GM12878 (cell line): ENCODE measurements at regions not wholly inside any gene's neighbourhood (a gene's known extent, or its start where the extent isn't known, plus 50 kb on each side); places are given as distances from the start of the nearest gene placed in this dataset.

Source experiments
- ATAC-seq: fragments of 200-7000 bp; cut with Tn5 transposase; 3 replicates; pipeline ENCODE4 v1.9.1; 2020; ENCODE audit warnings: mild to moderate bottlenecking, moderate library complexity
- BruUV-seq: library from RNA; stranded (reverse); fragments of 400-500 nt; replicated peaks from 2 replicates; lab custom pipeline; 2021; lab: Mats Ljungman, UMichigan
- CTCF ChIA-PET: fragments of 300-600 bp; sonication (Branson Sonifier 250); formaldehyde crosslinking; extraction: SDS; loops from one replicate; lab custom pipeline; 2021; ENCODE audit warnings: inconsistent platforms; lab: Yijun Ruan, JAX
- POLR2A ChIA-PET: fragments of 350-600 bp; formaldehyde crosslinking; extraction: SDS; loops from one replicate; lab custom pipeline; 2021; ENCODE audit warnings: inconsistent platforms; lab: Charles Lee
- RAD21 ChIA-PET: fragments of 300-600 bp; sonication (Branson Sonifier 250); formaldehyde crosslinking; loops from one replicate; lab custom pipeline; 2023; ENCODE audit warnings: antibody characterized with exemption; ENCODE audit not compliant: unreplicated experiment; lab: Charles Lee
- SMC1A ChIA-PET: fragments of 300-600 bp; sonication (Branson Sonifier 250); formaldehyde crosslinking; loops from one replicate; lab custom pipeline; 2023; ENCODE audit not compliant: unreplicated experiment, uncharacterized antibody; lab: Charles Lee
- DNase-seq: peaks from one replicate; pipeline ENCODE4 v3.0.0-alpha.2; 2011; ENCODE audit warnings: low read depth, low spot score
- FAIRE-seq: peaks from 3 replicates; lab custom pipeline; 2011; peaks lifted over from hg19 to GRCh38; lab: Jason Lieb, UNC
- H2AFZ ChIP-seq: 2 replicates; pipeline ENCODE4 v1.6.0; 2011; ENCODE audit warnings: low read depth, low read length, control low read depth; ENCODE audit not compliant: control insufficient read depth
- H3K27ac ChIP-seq: 2 replicates; pipeline ENCODE4 v1.5.1; 2011; ENCODE audit warnings: control low read depth; ENCODE audit not compliant: control insufficient read depth, insufficient read depth
- H3K27me3 ChIP-seq, 2 experiments: replicated peaks in 1 of 2; 2 replicates each; pipeline versions ENCODE4 v1.6.0 to v1.6.1; 2011; ENCODE audit warnings: low read length in 1 of 2; ENCODE audit not compliant: control insufficient read depth in 2 of 2, insufficient read depth in 2 of 2
- H3K36me3 ChIP-seq, 2 experiments: 2 replicates each; pipeline ENCODE4 v1.5.1; 2011; ENCODE audit warnings: low read length in 1 of 2; ENCODE audit not compliant: control insufficient read depth in 2 of 2, insufficient read depth in 2 of 2
- H3K4me1 ChIP-seq: 2 replicates; pipeline ENCODE4 v1.6.1; 2011; ENCODE audit warnings: mild to moderate bottlenecking, low read length, moderate library complexity, mixed read lengths; ENCODE audit not compliant: control insufficient read depth, insufficient read depth
- H3K4me2 ChIP-seq: 2 replicates; pipeline ENCODE4 v1.6.0; 2011; ENCODE audit warnings: control low read depth; ENCODE audit not compliant: control insufficient read depth, insufficient read depth
- H3K4me3 ChIP-seq: fragments of 200-600 bp; sonication (generic); 2 replicates; pipeline ENCODE4 v1.5.1; 2016
- H3K79me2 ChIP-seq: 2 replicates; pipeline ENCODE4 v1.6.0; 2011; ENCODE audit warnings: low read length; ENCODE audit not compliant: control insufficient read depth, insufficient read depth
- H3K9ac ChIP-seq: 2 replicates; pipeline ENCODE4 v1.8.0; 2011; ENCODE audit warnings: low read length, control low read depth, mixed read lengths; ENCODE audit not compliant: control insufficient read depth, insufficient read depth
- H3K9me3 ChIP-seq: replicated peaks from 3 replicates; pipeline ENCODE4 v1.5.1; 2011; ENCODE audit warnings: mild to moderate bottlenecking, low read length; ENCODE audit not compliant: control insufficient read depth, insufficient read depth
- H4K20me1 ChIP-seq: 2 replicates; pipeline ENCODE4 v1.6.0; 2011; ENCODE audit not compliant: control insufficient read depth, insufficient read depth
- BMI1 ChIP-seq: fragments of 450-650 bp; IDR thresholded peaks from 2 replicates; pipeline ENCODE4 v1.6.1; 2016; ENCODE audit warnings: mild to moderate bottlenecking, moderate library complexity, borderline replicate concordance
- CREB1 ChIP-seq: IDR thresholded peaks from 2 replicates; pipeline ENCODE4 v1.6.1; 2012; ENCODE audit warnings: low read depth, mild to moderate bottlenecking, inconsistent platforms
- EGR1 ChIP-seq, 2 experiments: IDR thresholded peaks; 1 replicate in 1 of 2; 2 replicates in 1 of 2; pipeline ENCODE4 v1.6.1; 2011 to 2012; ENCODE audit warnings: low read depth in 2 of 2, low read length in 2 of 2, borderline replicate concordance in 1 of 2, mild to moderate bottlenecking in 1 of 2, moderate library complexity in 1 of 2
- ESRRA ChIP-seq: IDR thresholded peaks from 2 replicates; pipeline ENCODE4 v1.6.1; 2012; ENCODE audit warnings: mild to moderate bottlenecking, low read length, improper control_type of control experiment
- IKZF2 ChIP-seq, 2 experiments: fragments of 450-650 bp; IDR thresholded peaks; 2 replicates each; pipeline ENCODE4 v1.6.1; 2017; ENCODE audit warnings: mild to moderate bottlenecking in 2 of 2, moderate library complexity in 2 of 2
- IRF4 ChIP-seq: IDR thresholded peaks from 2 replicates; pipeline ENCODE4 v1.6.1; 2011; ENCODE audit warnings: low read depth, low read length
- MTA2 ChIP-seq: fragments of 450-650 bp; IDR thresholded peaks from 2 replicates; pipeline ENCODE4 v1.6.1; 2016; ENCODE audit warnings: low read depth, mild to moderate bottlenecking, moderate library complexity
- PML ChIP-seq: IDR thresholded peaks from 2 replicates; pipeline ENCODE4 v1.6.1; 2012; ENCODE audit warnings: low read length, inconsistent platforms
- RAD51 ChIP-seq: fragments of 450-650 bp; IDR thresholded peaks from 2 replicates; pipeline ENCODE4 v1.6.1; 2016; ENCODE audit warnings: moderate library complexity, mild to moderate bottlenecking, inconsistent platforms
- RELB ChIP-seq: fragments of 450-650 bp; IDR thresholded peaks from 2 replicates; pipeline ENCODE4 v1.6.1; 2017; ENCODE audit warnings: low read depth, mild to moderate bottlenecking, moderate library complexity
- WGBS: methylation state at CpG from one replicate; pipeline ENCODE4 v1.1.6; 2016; ENCODE audit warnings: low lambda C conversion rate; ENCODE audit not compliant: insufficient replicate concordance, insufficient coverage; ENCODE audit errors: missing lambda C conversion rate; 5-methylcytosine and 5-hydroxymethylcytosine counted together
- in situ Hi-C: fragments of 300-500 bp; cut with MboI; formaldehyde crosslinking; loops from 9 replicates; pipeline ENCODE4 v1.14.3; 2018; ENCODE audit warnings: mixed read lengths
- intact Hi-C: fragments of 100-400 bp; cut with micrococcal nuclease; formaldehyde crosslinking; loops from one replicate; pipeline ENCODE4 v1.14.2; 2022; ENCODE audit not compliant: unreplicated experiment
- TF ChIP-seq, protein P1 (sequence below): fragments of 450-650 bp; IDR thresholded peaks from 2 replicates; pipeline ENCODE4 v1.6.1; 2017; ENCODE audit warnings: antibody characterized with exemption, mild to moderate bottlenecking, moderate library complexity
- TF ChIP-seq, protein P2 (sequence below): IDR thresholded peaks from 2 replicates; pipeline ENCODE4 v1.6.1; 2011; ENCODE audit warnings: borderline replicate concordance, low read depth, mild to moderate bottlenecking, moderate library complexity, low read length; ENCODE audit not compliant: insufficient read depth, poor library complexity, severe bottlenecking
- TF ChIP-seq, protein P3 (sequence below): IDR thresholded peaks from 2 replicates; pipeline ENCODE4 v1.6.1; 2012; ENCODE audit warnings: low read length, inconsistent platforms

DNA sequence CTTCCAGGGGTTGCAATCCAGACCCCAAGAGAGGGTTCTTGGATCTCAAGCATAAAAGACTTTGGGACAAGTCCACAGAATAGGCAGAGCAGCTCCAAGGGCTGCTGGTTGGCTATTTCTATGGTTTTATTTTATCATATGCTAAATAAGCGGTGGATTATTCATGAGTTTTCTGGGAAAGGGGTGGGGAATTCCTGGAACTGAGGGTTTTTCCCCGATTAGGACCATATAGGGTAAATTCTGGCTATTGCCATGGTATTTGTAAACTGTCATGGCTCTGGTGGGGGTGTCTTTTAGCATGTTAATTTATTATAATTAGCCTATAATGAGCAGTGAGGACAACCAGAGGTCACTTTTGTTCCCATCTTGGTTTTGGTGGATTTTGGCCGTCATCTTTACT lies 270.9 kb upstream of the PLXNA2 start (continued):
- TF ChIP-seq, protein P1, sequence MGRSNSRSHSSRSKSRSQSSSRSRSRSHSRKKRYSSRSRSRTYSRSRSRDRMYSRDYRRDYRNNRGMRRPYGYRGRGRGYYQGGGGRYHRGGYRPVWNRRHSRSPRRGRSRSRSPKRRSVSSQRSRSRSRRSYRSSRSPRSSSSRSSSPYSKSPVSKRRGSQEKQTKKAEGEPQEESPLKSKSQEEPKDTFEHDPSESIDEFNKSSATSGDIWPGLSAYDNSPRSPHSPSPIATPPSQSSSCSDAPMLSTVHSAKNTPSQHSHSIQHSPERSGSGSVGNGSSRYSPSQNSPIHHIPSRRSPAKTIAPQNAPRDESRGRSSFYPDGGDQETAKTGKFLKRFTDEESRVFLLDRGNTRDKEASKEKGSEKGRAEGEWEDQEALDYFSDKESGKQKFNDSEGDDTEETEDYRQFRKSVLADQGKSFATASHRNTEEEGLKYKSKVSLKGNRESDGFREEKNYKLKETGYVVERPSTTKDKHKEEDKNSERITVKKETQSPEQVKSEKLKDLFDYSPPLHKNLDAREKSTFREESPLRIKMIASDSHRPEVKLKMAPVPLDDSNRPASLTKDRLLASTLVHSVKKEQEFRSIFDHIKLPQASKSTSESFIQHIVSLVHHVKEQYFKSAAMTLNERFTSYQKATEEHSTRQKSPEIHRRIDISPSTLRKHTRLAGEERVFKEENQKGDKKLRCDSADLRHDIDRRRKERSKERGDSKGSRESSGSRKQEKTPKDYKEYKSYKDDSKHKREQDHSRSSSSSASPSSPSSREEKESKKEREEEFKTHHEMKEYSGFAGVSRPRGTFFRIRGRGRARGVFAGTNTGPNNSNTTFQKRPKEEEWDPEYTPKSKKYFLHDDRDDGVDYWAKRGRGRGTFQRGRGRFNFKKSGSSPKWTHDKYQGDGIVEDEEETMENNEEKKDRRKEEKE: no peak
- no peak for TF ChIP-seq ESRRA
- TF ChIP-seq, protein P2, sequence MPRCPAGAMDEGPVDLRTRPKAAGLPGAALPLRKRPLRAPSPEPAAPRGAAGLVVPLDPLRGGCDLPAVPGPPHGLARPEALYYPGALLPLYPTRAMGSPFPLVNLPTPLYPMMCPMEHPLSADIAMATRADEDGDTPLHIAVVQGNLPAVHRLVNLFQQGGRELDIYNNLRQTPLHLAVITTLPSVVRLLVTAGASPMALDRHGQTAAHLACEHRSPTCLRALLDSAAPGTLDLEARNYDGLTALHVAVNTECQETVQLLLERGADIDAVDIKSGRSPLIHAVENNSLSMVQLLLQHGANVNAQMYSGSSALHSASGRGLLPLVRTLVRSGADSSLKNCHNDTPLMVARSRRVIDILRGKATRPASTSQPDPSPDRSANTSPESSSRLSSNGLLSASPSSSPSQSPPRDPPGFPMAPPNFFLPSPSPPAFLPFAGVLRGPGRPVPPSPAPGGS: no peak

DNA sequence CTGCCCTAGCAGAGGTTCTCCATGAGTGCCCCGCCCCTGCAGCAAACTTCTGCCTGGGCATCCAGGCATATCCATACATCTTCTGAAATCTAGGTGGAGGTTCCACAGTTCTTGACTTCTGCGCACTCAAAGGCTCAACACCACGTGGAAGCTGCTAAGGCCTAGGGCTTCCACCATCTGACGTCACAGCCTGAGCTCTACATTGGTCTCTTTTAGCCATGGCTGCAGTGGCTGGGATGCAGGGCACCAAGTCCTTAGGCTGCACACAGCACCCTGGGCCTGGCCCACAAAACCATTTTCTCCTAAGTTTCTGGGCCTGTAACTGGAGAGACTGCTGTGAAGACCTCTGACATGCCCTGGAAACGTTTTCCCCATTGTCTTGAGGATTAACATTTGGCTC lies 272.6 kb upstream of the PLXNA2 start:
- no peak for ATAC-seq
- no peaks in the 10 kb centered on the region for H3K4me1 ChIP-seq
- H3K79me2 ChIP-seq: no peaks in the 10 kb centered on the region
- no peak overlapping the region for H3K9ac ChIP-seq
- intact Hi-C loops (no loop called here), in situ Hi-C loops (no loop called here)
- no peak overlapping the region for H3K4me3 ChIP-seq
- ChIA-PET SMC1A (no interaction called here), RAD21 (no interaction called here), POLR2A (no interaction called here), CTCF (no interaction called here)
- no peaks in the 10 kb centered on the region; the same call in 2 of the 3 replicates for H3K9me3 ChIP-seq
- H3K27ac ChIP-seq: no peak overlapping the region
- no peaks in the 10 kb centered on the region for H3K36me3 ChIP-seq
- no peak overlapping the region for H3K4me2 ChIP-seq
- H2AFZ ChIP-seq: no peak overlapping the region
- H4K20me1 ChIP-seq: no peaks in the 10 kb centered on the region
- no TSS peak for BruUV-seq
- DNase-seq: no peak
- 8% methylated on average over 5 of the region's 5 CpGs for WGBS
- FAIRE-seq: no peak
- TF ChIP-seq IKZF2 (IDR thresholded peaks at IDR 0.05): no peak
- TF ChIP-seq, protein P3, sequence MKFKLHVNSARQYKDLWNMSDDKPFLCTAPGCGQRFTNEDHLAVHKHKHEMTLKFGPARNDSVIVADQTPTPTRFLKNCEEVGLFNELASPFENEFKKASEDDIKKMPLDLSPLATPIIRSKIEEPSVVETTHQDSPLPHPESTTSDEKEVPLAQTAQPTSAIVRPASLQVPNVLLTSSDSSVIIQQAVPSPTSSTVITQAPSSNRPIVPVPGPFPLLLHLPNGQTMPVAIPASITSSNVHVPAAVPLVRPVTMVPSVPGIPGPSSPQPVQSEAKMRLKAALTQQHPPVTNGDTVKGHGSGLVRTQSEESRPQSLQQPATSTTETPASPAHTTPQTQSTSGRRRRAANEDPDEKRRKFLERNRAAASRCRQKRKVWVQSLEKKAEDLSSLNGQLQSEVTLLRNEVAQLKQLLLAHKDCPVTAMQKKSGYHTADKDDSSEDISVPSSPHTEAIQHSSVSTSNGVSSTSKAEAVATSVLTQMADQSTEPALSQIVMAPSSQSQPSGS: no peak
- no peak for TF ChIP-seq IRF4
- no peak for TF ChIP-seq ESRRA
- TF ChIP-seq PML: no peak
- no peak for TF ChIP-seq BMI1
- no peak for TF ChIP-seq CREB1
- TF ChIP-seq MTA2: no peak
- TF ChIP-seq, protein P1: no peak
- TF ChIP-seq EGR1 (IDR thresholded peaks at IDR 0.05; ENCODE audit: borderline replicate concordance in 1 of 2, low read depth in 2 of 2, low read length in 2 of 2): no peak
- TF ChIP-seq RELB: no peak
- TF ChIP-seq RAD51: no peak
- no peaks in the 10 kb centered on the region for H3K27me3 ChIP-seq
